HepG2 (cell line): ENCODE measurements at regions not wholly inside any gene's neighbourhood (a gene's known extent, or its start where the extent isn't known, plus 50 kb on each side); places are given as distances from the start of the nearest gene placed in this dataset.
A peak's percentile ranks its signal among the peaks of the same experiment; 100 is the strongest.

Source experiments
- ATAC-seq: fragments of 200-7000 bp; cut with Tn5 transposase; 3 replicates; pipeline ENCODE4 v1.9.1; 2020; ENCODE audit warnings: mild to moderate bottlenecking, moderate library complexity
- BruUV-seq: library from RNA; stranded (reverse); fragments of 400-500 nt; replicated peaks from 2 replicates; lab custom pipeline; 2021; lab: Mats Ljungman, UMichigan
- CTCF ChIA-PET: fragments of 300-600 bp; formaldehyde crosslinking; extraction: SDS; loops from one replicate; lab custom pipeline; 2021; ENCODE audit warnings: low total read pairs, inconsistent platforms, low intra/inter-chr PET ratio; lab: Yijun Ruan, JAX
- POLR2A ChIA-PET: fragments of 350-600 bp; sonication (Branson Sonifier 250); formaldehyde crosslinking; loops from one replicate; lab custom pipeline; 2020; ENCODE audit warnings: antibody characterized with exemption, inconsistent platforms; lab: Yijun Ruan, JAX
- DNase-seq: peaks from one replicate; pipeline ENCODE4 v3.0.0-alpha.2; 2015; ENCODE audit warnings: low spot score
- FAIRE-seq: peaks from 3 replicates; lab custom pipeline; 2011; peaks lifted over from hg19 to GRCh38; lab: Jason Lieb, UNC
- H2AFZ ChIP-seq: one replicate; pipeline ENCODE4 v1.6.1; 2011; ENCODE audit warnings: low read length, inconsistent platforms
- H3K27ac ChIP-seq: fragments of 300-600 bp; 3 replicates; pipeline ENCODE4 v1.8.0; 2011; ENCODE audit warnings: mixed run types, mild to moderate bottlenecking, mixed read lengths, low read length, inconsistent platforms; ENCODE audit not compliant: insufficient read depth; ENCODE audit errors: extremely low read length
- H3K27me3 ChIP-seq, 2 experiments: fragments of 200-600 bp in 1 of 2; 2 replicates in 1 of 2; 3 replicates in 1 of 2; pipeline versions ENCODE4 v1.6.0 to v1.8.0; 2011; ENCODE audit warnings: low read length in 2 of 2, mild to moderate bottlenecking in 2 of 2, moderate library complexity in 2 of 2, inconsistent platforms in 1 of 2; ENCODE audit not compliant: insufficient read depth in 2 of 2, control insufficient read depth in 1 of 2
- H3K36me3 ChIP-seq, 2 experiments: fragments of 200-600 bp in 1 of 2; replicated peaks in 1 of 2; 2 replicates in 1 of 2; 3 replicates in 1 of 2; pipeline versions ENCODE4 v1.5.1 to v1.8.0; 2011; ENCODE audit warnings: low read length in 2 of 2, inconsistent platforms in 1 of 2; ENCODE audit not compliant: insufficient read depth in 2 of 2, control insufficient read depth in 1 of 2
- H3K4me1 ChIP-seq: 2 replicates; pipeline ENCODE4 v1.5.1; 2012; ENCODE audit warnings: low read length, inconsistent platforms; ENCODE audit not compliant: insufficient read depth
- H3K4me2 ChIP-seq: 2 replicates; pipeline ENCODE4 v1.6.0; 2011; ENCODE audit warnings: low read depth, low read length, inconsistent platforms
- H3K4me3 ChIP-seq, 3 experiments: fragments of 200-600 bp in 1 of 3; sonication (generic), shearing (Covaris generic) in 1 of 3; replicated peaks in 1 of 3; 2 replicates each; pipeline ENCODE4 v1.5.1; 2011 to 2016; ENCODE audit warnings: low read length in 3 of 3, inconsistent platforms in 2 of 3, low read depth in 2 of 3, mild to moderate bottlenecking in 2 of 3, control low read depth in 1 of 3, mixed read lengths in 1 of 3; ENCODE audit not compliant: insufficient read depth in 1 of 3
- H3K79me2 ChIP-seq: one replicate; pipeline ENCODE4 v1.6.1; 2011; ENCODE audit warnings: low read length, inconsistent platforms; ENCODE audit not compliant: insufficient read depth
- H3K9ac ChIP-seq: 2 replicates; pipeline ENCODE4 v1.6.0; 2011; ENCODE audit warnings: mild to moderate bottlenecking, low read depth, low read length, inconsistent platforms; ENCODE audit not compliant: insufficient read depth
- H3K9me3 ChIP-seq: 2 replicates; pipeline ENCODE4 v1.5.1; 2012; ENCODE audit warnings: mild to moderate bottlenecking, low read length
- H4K20me1 ChIP-seq: 2 replicates; pipeline ENCODE4 v1.6.0; 2011; ENCODE audit warnings: inconsistent platforms, mild to moderate bottlenecking, low read length, moderate library complexity; ENCODE audit not compliant: insufficient read depth
- EHMT2 ChIP-seq: fragments of 200-600 bp; sonication (generic); IDR thresholded peaks from 2 replicates; pipeline ENCODE4 v1.7.0; 2017; ENCODE audit warnings: antibody characterized with exemption, low read depth, low read length, borderline replicate concordance
- FOXM1 ChIP-seq: sonication (generic); formaldehyde crosslinking; IDR thresholded peaks from 2 replicates; pipeline ENCODE4 v1.5.0; 2020; ENCODE audit warnings: missing genetic modification reagents
- HHEX ChIP-seq: IDR thresholded peaks from 2 replicates; pipeline ENCODE4 v1.6.1; 2016; ENCODE audit warnings: control low read depth
- MAFF ChIP-seq: IDR thresholded peaks from 2 replicates; pipeline ENCODE4 v1.6.1; 2011; ENCODE audit warnings: low read depth, low read length, improper control_type of control experiment
- MAFK ChIP-seq, 2 experiments: IDR thresholded peaks in 1 of 2; conservative IDR thresholded peaks in 1 of 2; 2 replicates each; pipeline ENCODE4 v1.6.1; 2011; ENCODE audit warnings: improper control_type of control experiment in 2 of 2, low read length in 2 of 2
- NFKBIZ ChIP-seq: IDR thresholded peaks from 2 replicates; pipeline ENCODE4 v1.6.1; 2018; ENCODE audit warnings: missing genetic modification reagents, missing compliant biosample characterization
- PHB2 ChIP-seq: fragments of 450-650 bp; IDR thresholded peaks from 2 replicates; pipeline ENCODE4 v1.6.1; 2018; ENCODE audit not compliant: partially characterized antibody
- SRSF1 ChIP-seq: fragments of 200-400 bp; formaldehyde crosslinking; optimal IDR thresholded peaks from 2 replicates; pipeline ENCODE3; 2017; ENCODE audit warnings: mild to moderate bottlenecking, low read depth, low read length, moderate library complexity
- ZNF326 ChIP-seq: sonication (generic); formaldehyde crosslinking; IDR thresholded peaks from 2 replicates; pipeline ENCODE4 v1.4.0; 2020; ENCODE audit warnings: missing genetic modification reagents, borderline replicate concordance
- ZNF724P ChIP-seq: sonication (generic); formaldehyde crosslinking; IDR thresholded peaks from 2 replicates; pipeline ENCODE4 v1.8.0; 2022; ENCODE audit warnings: missing genetic modification reagents, borderline replicate concordance
- ZSCAN29 ChIP-seq: sonication (generic); formaldehyde crosslinking; conservative IDR thresholded peaks from 2 replicates; pipeline ENCODE4 v1.4.0; 2020; ENCODE audit warnings: mild to moderate bottlenecking, missing genetic modification reagents
- WGBS: methylation state at CpG from one replicate; pipeline ENCODE4 v1.1.6; 2017; ENCODE audit warnings: low lambda C conversion rate; 5-methylcytosine and 5-hydroxymethylcytosine counted together
- in situ Hi-C: cut with HindIII; loops from 2 replicates; pipeline ENCODE4 v1.10.0; 2017; ENCODE audit warnings: low pct_unique_long_range_greater_than_20kb; ENCODE audit not compliant: extremely low pct_ligation_motif_present
- intact Hi-C: fragments of 100-400 bp; cut with micrococcal nuclease; formaldehyde crosslinking; loops from one replicate; pipeline ENCODE4 v1.10.0; 2022; ENCODE audit not compliant: unreplicated experiment
- TF ChIP-seq, protein P1 (sequence below): IDR thresholded peaks from 2 replicates; pipeline ENCODE4 v1.6.1; 2012; ENCODE audit warnings: low read length, improper control_type of control experiment
- TF ChIP-seq, protein P2 (sequence below): IDR thresholded peaks from 2 replicates; pipeline ENCODE4 v1.4.0; 2020; ENCODE audit warnings: mild to moderate bottlenecking, missing genetic modification reagents

DNA sequence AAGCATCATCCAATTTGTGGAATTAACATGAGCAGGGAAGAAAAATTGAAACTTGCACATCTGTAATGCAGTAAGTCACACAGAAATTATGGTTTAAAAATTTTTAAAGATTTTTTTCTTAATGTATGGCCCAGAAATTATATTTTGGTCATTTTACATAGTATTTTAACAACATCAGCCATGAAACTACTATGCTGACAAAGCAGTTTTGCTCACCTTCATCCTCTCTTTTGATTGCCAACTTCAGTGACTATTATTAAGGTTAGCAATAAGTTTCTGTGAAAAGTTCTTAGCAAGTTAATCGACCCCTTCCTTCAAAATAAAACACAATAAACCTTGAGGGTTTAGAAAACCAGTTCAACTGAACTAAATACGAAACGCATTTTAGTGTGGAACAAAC is 1347.0 kb downstream of the EPHA7 start:
- H3K36me3 ChIP-seq = no peaks in the 10 kb centered on the region
- H3K79me2 ChIP-seq = no peaks in the 10 kb centered on the region
- TF ChIP-seq ZNF724P (CRISPR knock-in tag) = no peak
- TF ChIP-seq MAFK (conservative IDR thresholded peaks at IDR 0.05 in 1 of 2, IDR thresholded peaks at IDR 0.05 in 1 of 2; ENCODE audit: low read length in 2 of 2) = peak; percentile 66 to 91; a peak in 3 of 4 replicates
- peak; percentile 82 for TF ChIP-seq MAFF
- CTCF ChIA-PET = no interaction called here
- H3K27me3 ChIP-seq = no peaks in the 10 kb centered on the region
- ATAC-seq (no peak), DNase-seq (no peak), FAIRE-seq (no peak)
- H3K9ac ChIP-seq = no peak overlapping the region
- intact Hi-C loops (no loop called here), in situ Hi-C loops (no loop called here)
- H3K4me3 ChIP-seq = no peak overlapping the region
- H3K9me3 ChIP-seq = 0 out of 2 replicates have a peak, but pooled peaks cover 4% of the 10 kb centered on the region
- H3K4me1 ChIP-seq = no peaks in the 10 kb centered on the region
- 7% methylated on average over 3 of the region's 3 CpGs for WGBS
- H2AFZ ChIP-seq = no peak overlapping the region
- no peaks in the 10 kb centered on the region for H4K20me1 ChIP-seq
- no TSS peak for BruUV-seq
- H3K4me2 ChIP-seq = no peak overlapping the region
- no peak overlapping the region for H3K27ac ChIP-seq
- POLR2A ChIA-PET = no interaction called here

DNA sequence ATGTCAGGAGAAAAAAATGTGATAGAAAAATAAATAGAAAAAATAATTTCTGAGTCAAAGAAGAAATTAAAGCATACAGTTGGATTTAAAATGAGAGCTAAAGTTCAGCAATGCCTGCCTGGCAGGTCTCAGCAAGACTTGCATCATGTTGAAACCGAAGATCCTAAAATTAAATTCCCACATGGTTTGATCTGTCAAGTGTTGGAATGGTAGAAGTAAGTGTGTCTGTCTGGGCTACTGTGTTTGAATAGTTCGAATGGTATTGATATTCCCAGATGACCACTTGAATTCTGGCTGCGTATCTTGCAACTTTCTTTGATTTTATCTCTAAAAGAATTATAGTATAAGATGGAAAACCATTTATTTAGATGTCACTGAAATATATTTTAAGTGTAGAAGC is 1349.6 kb downstream of the EPHA7 start:
- intact Hi-C loops = no loop called here
- H4K20me1 ChIP-seq = no peaks in the 10 kb centered on the region
- no peak overlapping the region for H3K4me3 ChIP-seq
- ATAC-seq (no peak), DNase-seq (no peak), FAIRE-seq (no peak)
- 4% methylated on average over 3 of the region's 3 CpGs for WGBS
- H3K9ac ChIP-seq = no peak overlapping the region
- TF ChIP-seq SRSF1 = no peak
- TF ChIP-seq, protein P1, sequence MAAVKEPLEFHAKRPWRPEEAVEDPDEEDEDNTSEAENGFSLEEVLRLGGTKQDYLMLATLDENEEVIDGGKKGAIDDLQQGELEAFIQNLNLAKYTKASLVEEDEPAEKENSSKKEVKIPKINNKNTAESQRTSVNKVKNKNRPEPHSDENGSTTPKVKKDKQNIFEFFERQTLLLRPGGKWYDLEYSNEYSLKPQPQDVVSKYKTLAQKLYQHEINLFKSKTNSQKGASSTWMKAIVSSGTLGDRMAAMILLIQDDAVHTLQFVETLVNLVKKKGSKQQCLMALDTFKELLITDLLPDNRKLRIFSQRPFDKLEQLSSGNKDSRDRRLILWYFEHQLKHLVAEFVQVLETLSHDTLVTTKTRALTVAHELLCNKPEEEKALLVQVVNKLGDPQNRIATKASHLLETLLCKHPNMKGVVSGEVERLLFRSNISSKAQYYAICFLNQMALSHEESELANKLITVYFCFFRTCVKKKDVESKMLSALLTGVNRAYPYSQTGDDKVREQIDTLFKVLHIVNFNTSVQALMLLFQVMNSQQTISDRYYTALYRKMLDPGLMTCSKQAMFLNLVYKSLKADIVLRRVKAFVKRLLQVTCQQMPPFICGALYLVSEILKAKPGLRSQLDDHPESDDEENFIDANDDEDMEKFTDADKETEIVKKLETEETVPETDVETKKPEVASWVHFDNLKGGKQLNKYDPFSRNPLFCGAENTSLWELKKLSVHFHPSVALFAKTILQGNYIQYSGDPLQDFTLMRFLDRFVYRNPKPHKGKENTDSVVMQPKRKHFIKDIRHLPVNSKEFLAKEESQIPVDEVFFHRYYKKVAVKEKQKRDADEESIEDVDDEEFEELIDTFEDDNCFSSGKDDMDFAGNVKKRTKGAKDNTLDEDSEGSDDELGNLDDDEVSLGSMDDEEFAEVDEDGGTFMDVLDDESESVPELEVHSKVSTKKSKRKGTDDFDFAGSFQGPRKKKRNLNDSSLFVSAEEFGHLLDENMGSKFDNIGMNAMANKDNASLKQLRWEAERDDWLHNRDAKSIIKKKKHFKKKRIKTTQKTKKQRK = no peak
- no peak for TF ChIP-seq PHB2
- TF ChIP-seq MAFK (conservative IDR thresholded peaks at IDR 0.05 in 1 of 2, IDR thresholded peaks at IDR 0.05 in 1 of 2; ENCODE audit: low read length in 2 of 2) = no peak
- TF ChIP-seq FOXM1 (CRISPR knock-in tag) = no peak
- TF ChIP-seq NFKBIZ = no peak
- no peak for TF ChIP-seq ZNF326 (CRISPR knock-in tag)
- no peak for TF ChIP-seq EHMT2
- no peak for TF ChIP-seq HHEX (CRISPR knock-in tag)
- TF ChIP-seq ZSCAN29 (CRISPR knock-in tag) = no peak
- TF ChIP-seq, protein P2, sequence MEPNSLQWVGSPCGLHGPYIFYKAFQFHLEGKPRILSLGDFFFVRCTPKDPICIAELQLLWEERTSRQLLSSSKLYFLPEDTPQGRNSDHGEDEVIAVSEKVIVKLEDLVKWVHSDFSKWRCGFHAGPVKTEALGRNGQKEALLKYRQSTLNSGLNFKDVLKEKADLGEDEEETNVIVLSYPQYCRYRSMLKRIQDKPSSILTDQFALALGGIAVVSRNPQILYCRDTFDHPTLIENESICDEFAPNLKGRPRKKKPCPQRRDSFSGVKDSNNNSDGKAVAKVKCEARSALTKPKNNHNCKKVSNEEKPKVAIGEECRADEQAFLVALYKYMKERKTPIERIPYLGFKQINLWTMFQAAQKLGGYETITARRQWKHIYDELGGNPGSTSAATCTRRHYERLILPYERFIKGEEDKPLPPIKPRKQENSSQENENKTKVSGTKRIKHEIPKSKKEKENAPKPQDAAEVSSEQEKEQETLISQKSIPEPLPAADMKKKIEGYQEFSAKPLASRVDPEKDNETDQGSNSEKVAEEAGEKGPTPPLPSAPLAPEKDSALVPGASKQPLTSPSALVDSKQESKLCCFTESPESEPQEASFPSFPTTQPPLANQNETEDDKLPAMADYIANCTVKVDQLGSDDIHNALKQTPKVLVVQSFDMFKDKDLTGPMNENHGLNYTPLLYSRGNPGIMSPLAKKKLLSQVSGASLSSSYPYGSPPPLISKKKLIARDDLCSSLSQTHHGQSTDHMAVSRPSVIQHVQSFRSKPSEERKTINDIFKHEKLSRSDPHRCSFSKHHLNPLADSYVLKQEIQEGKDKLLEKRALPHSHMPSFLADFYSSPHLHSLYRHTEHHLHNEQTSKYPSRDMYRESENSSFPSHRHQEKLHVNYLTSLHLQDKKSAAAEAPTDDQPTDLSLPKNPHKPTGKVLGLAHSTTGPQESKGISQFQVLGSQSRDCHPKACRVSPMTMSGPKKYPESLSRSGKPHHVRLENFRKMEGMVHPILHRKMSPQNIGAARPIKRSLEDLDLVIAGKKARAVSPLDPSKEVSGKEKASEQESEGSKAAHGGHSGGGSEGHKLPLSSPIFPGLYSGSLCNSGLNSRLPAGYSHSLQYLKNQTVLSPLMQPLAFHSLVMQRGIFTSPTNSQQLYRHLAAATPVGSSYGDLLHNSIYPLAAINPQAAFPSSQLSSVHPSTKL (CRISPR knock-in tag) = no peak
- in situ Hi-C loops = no loop called here
- H3K4me2 ChIP-seq = no peak overlapping the region
- ChIA-PET POLR2A (no interaction called here), CTCF (no interaction called here)
- H3K36me3 ChIP-seq = no peaks in the 10 kb centered on the region
- no peaks in the 10 kb centered on the region for H3K27me3 ChIP-seq
- no peaks in the 10 kb centered on the region for H3K9me3 ChIP-seq
- no TSS peak for BruUV-seq
- no peaks in the 10 kb centered on the region for H3K4me1 ChIP-seq
- no peak overlapping the region for H3K27ac ChIP-seq
- H2AFZ ChIP-seq = no peak overlapping the region
- no peaks in the 10 kb centered on the region for H3K79me2 ChIP-seq
